ENCODE measurements at regions not wholly inside any gene's neighbourhood (a gene's known extent, or its start where the extent isn't known, plus 50 kb on each side); places are given as distances from the start of the nearest gene placed in this dataset.
"Not testable (repeated sequence)": the region's sequence is repeated elsewhere in the genome, so short reads cannot be mapped to it uniquely, and the experiment has no call there.

GRCh38 chr5:2536632-2537377, 214.7 kb downstream of the IRX2 start:
- H3K4me3 Mint-ChIP-seq: no peak overlapping the region
- no peak for ATAC-seq
- peaks cover 12% of the 10 kb centered on the region for H3K27me3 Mint-ChIP-seq
- H3K9me3 Mint-ChIP-seq (ENCODE audit: low read depth): peaks cover 5% of the 10 kb centered on the region
- intact Hi-C loops (cut with DNase I, micrococcal nuclease): no loop called here
- H3K4me1 Mint-ChIP-seq: no peaks in the 10 kb centered on the region
- ChIA-PET CTCF (no interaction called here), POLR2A (no interaction called here)
- H3K27ac Mint-ChIP-seq: no peak overlapping the region
- no peak for DNase-seq
- H3K36me3 Mint-ChIP-seq (ENCODE audit: low read depth): no peaks in the 10 kb centered on the region

GRCh38 chr5:2534970-2535369, 216.5 kb downstream of the IRX2 start:
- Mint-ChIP-seq H3K27me3 (peaks cover 9% of the 10 kb centered on the region), H3K4me1 (no peaks in the 10 kb centered on the region), H3K4me3 (no peak overlapping the region), H3K27ac (no peak overlapping the region), H3K36me3 (ENCODE audit: low read depth) (no peaks in the 10 kb centered on the region), H3K9me3 (ENCODE audit: low read depth) (peaks cover 2% of the 10 kb centered on the region)
- intact Hi-C loops (cut with DNase I, micrococcal nuclease): no loop called here
- CTCF ChIA-PET: no interaction called here
- no peak for ATAC-seq
- DNase-seq: no peak
- POLR2A ChIA-PET: no interaction called here

- DNase-seq (no peak), ATAC-seq (no peak)
- Mint-ChIP-seq H3K36me3 (ENCODE audit: low read depth) (no peaks in the 10 kb centered on the region), H3K4me3 (no peak overlapping the region), H3K9me3 (ENCODE audit: low read depth) (peaks cover 2% of the 10 kb centered on the region), H3K27me3 (peaks cover 9% of the 10 kb centered on the region), H3K27ac (no peak overlapping the region), H3K4me1 (no peaks in the 10 kb centered on the region)
- CTCF ChIA-PET: no interaction called here
- intact Hi-C loops (cut with DNase I, micrococcal nuclease): no loop called here
- POLR2A ChIA-PET: no interaction called here
Observed at GRCh38 chr5:2534251-2534650, 217.2 kb downstream of the IRX2 start.

GRCh38 chr5:2533848-2534247, 217.6 kb downstream of the IRX2 start:
- H3K27ac Mint-ChIP-seq; ATAC-seq; CTCF ChIA-PET; H3K9me3 Mint-ChIP-seq (ENCODE audit: low read depth); H3K36me3 Mint-ChIP-seq (ENCODE audit: low read depth); H3K4me1 Mint-ChIP-seq; DNase-seq; POLR2A ChIA-PET; intact Hi-C loops (cut with DNase I, micrococcal nuclease); H3K4me3 Mint-ChIP-seq: not testable (repeated sequence)
- H3K27me3 Mint-ChIP-seq: peaks cover 11% of the 10 kb centered on the region

- POLR2A ChIA-PET: no interaction called here
- no peak overlapping the region for H3K27ac Mint-ChIP-seq
Observed at GRCh38 chr5:2532809-2533208, 218.7 kb downstream of the IRX2 start.

GRCh38 chr5:2531318-2531717, 220.2 kb downstream of the IRX2 start:
- ATAC-seq (no peak), DNase-seq (no peak)
- ChIA-PET CTCF (no interaction called here), POLR2A (no interaction called here)
- Mint-ChIP-seq H3K4me3 (no peak overlapping the region), H3K36me3 (ENCODE audit: low read depth) (no peaks in the 10 kb centered on the region), H3K27ac (no peak overlapping the region), H3K9me3 (ENCODE audit: low read depth) (peaks cover 2% of the 10 kb centered on the region), H3K27me3 (peaks cover 7% of the 10 kb centered on the region), H3K4me1 (no peaks in the 10 kb centered on the region)
- intact Hi-C loops (cut with DNase I, micrococcal nuclease): no loop called here

More at GRCh38 chr5:2532809-2533208, 218.7 kb downstream of the IRX2 start:
- H3K4me1 Mint-ChIP-seq: no peaks in the 10 kb centered on the region
- H3K36me3 Mint-ChIP-seq (ENCODE audit: low read depth): no peaks in the 10 kb centered on the region
- peaks cover 12% of the 10 kb centered on the region for H3K27me3 Mint-ChIP-seq
- ATAC-seq (no peak), DNase-seq (no peak)
- intact Hi-C loops (cut with DNase I, micrococcal nuclease): no loop called here
- peaks cover 2% of the 10 kb centered on the region for H3K9me3 Mint-ChIP-seq (ENCODE audit: low read depth)
- CTCF ChIA-PET: no interaction called here
- H3K4me3 Mint-ChIP-seq: no peak overlapping the region

- Mint-ChIP-seq H3K4me1 (no peaks in the 10 kb centered on the region), H3K36me3 (ENCODE audit: low read depth) (no peaks in the 10 kb centered on the region), H3K27me3 (peaks cover 5% of the 10 kb centered on the region), H3K27ac (no peak overlapping the region), H3K4me3 (no peak overlapping the region), H3K9me3 (ENCODE audit: low read depth) (peaks cover 2% of the 10 kb centered on the region)
- POLR2A ChIA-PET: no interaction called here
- DNase-seq (no peak), ATAC-seq (no peak)
- intact Hi-C loops (cut with DNase I, micrococcal nuclease): no loop called here
- CTCF ChIA-PET: interaction anchor here (0.7 kb wide), 2 partner anchors 355 to 1044 kb away, joined by 3 read pairs; no protein-coding TSS in a partner anchor
Observed at GRCh38 chr5:2530609-2531008, 220.9 kb downstream of the IRX2 start.

- Mint-ChIP-seq H3K4me1 (no peaks in the 10 kb centered on the region), H3K4me3 (no peak overlapping the region), H3K27me3 (peaks cover 4% of the 10 kb centered on the region), H3K36me3 (ENCODE audit: low read depth) (no peaks in the 10 kb centered on the region), H3K9me3 (ENCODE audit: low read depth) (peaks cover 2% of the 10 kb centered on the region), H3K27ac (no peak overlapping the region)
- DNase-seq (no peak), ATAC-seq (no peak)
- POLR2A ChIA-PET: no interaction called here
- intact Hi-C loops (cut with DNase I, micrococcal nuclease): no loop called here
- CTCF ChIA-PET: no interaction called here
Observed at GRCh38 chr5:2529371-2530092, 221.9 kb downstream of the IRX2 start.

GRCh38 chr5:2525351-2525750, 226.1 kb downstream of the IRX2 start:
- CTCF ChIA-PET: no interaction called here
- H3K9me3 Mint-ChIP-seq (ENCODE audit: low read depth): no peaks in the 10 kb centered on the region
- H3K36me3 Mint-ChIP-seq (ENCODE audit: low read depth): no peaks in the 10 kb centered on the region
- H3K4me1 Mint-ChIP-seq: no peaks in the 10 kb centered on the region
- DNase-seq: no peak
- POLR2A ChIA-PET: no interaction called here
- H3K27me3 Mint-ChIP-seq: peaks cover 4% of the 10 kb centered on the region
- no peak overlapping the region for H3K4me3 Mint-ChIP-seq
- no peak for ATAC-seq
- H3K27ac Mint-ChIP-seq: no peak overlapping the region
- intact Hi-C loops (cut with DNase I, micrococcal nuclease): no loop called here

- no peak for ATAC-seq
- intact Hi-C loops (cut with DNase I, micrococcal nuclease): no loop called here
- POLR2A ChIA-PET: no interaction called here
- Mint-ChIP-seq H3K4me1 (no peaks in the 10 kb centered on the region), H3K9me3 (ENCODE audit: low read depth) (no peaks in the 10 kb centered on the region), H3K27me3 (peaks cover 4% of the 10 kb centered on the region), H3K4me3 (no peak overlapping the region), H3K27ac (no peak overlapping the region), H3K36me3 (ENCODE audit: low read depth) (no peaks in the 10 kb centered on the region)
- CTCF ChIA-PET: no interaction called here
- DNase-seq: no peak
Observed at GRCh38 chr5:2524620-2525019, 226.9 kb downstream of the IRX2 start.

- ATAC-seq (no peak), DNase-seq (no peak)
- Mint-ChIP-seq H3K27ac (no peak overlapping the region), H3K4me1 (no peaks in the 10 kb centered on the region), H3K36me3 (ENCODE audit: low read depth) (no peaks in the 10 kb centered on the region), H3K27me3 (peaks cover 3% of the 10 kb centered on the region), H3K4me3 (no peak overlapping the region), H3K9me3 (ENCODE audit: low read depth) (no peaks in the 10 kb centered on the region)
- intact Hi-C loops (cut with DNase I, micrococcal nuclease): no loop called here
- CTCF ChIA-PET: no interaction called here
- POLR2A ChIA-PET: no interaction called here
Observed at GRCh38 chr5:2523180-2523579, 228.3 kb downstream of the IRX2 start.

GRCh38 chr5:2522372-2522771, 229.1 kb downstream of the IRX2 start:
- ATAC-seq (no peak), DNase-seq (no peak)
- Mint-ChIP-seq H3K27ac (no peak overlapping the region), H3K27me3 (no peaks in the 10 kb centered on the region), H3K9me3 (ENCODE audit: low read depth) (no peaks in the 10 kb centered on the region), H3K4me1 (no peaks in the 10 kb centered on the region), H3K36me3 (ENCODE audit: low read depth) (no peaks in the 10 kb centered on the region), H3K4me3 (no peak overlapping the region)
- ChIA-PET POLR2A (no interaction called here), CTCF (no interaction called here)
- intact Hi-C loops (cut with DNase I, micrococcal nuclease): no loop called here

Measured in activated CD4-positive, alpha-beta T cell treated with anti-CD3 and anti-CD28 coated beads for 36 hours (primary cell).